Endodermal cell (in vitro differentiated cells): ENCODE measurements at regions not wholly inside any gene's neighbourhood (a gene's known extent, or its start where the extent isn't known, plus 50 kb on each side); places are given as distances from the start of the nearest gene placed in this dataset.
"Not testable (repeated sequence)": the region's sequence is repeated elsewhere in the genome, so short reads cannot be mapped to it uniquely, and the experiment has no call there.

Experiments used
- DNase-seq: peaks from one replicate; pipeline ENCODE4 v3.0.0-alpha.2; 2017
- H3K27ac ChIP-seq: 2 replicates; pipeline ENCODE4 v1.5.1; 2013; ENCODE audit warnings: mild to moderate bottlenecking, low read depth, low read length, moderate library complexity
- H3K27me3 ChIP-seq: 2 replicates; pipeline ENCODE4 v1.6.1; 2013; ENCODE audit warnings: mild to moderate bottlenecking, low read length, moderate library complexity; ENCODE audit not compliant: insufficient read depth, control insufficient read depth, poor library complexity, severe bottlenecking
- H3K36me3 ChIP-seq: 2 replicates; pipeline ENCODE4 v1.7.0; 2013; ENCODE audit warnings: mild to moderate bottlenecking, low read length, moderate library complexity; ENCODE audit not compliant: control insufficient read depth, insufficient read depth
- H3K4me1 ChIP-seq: one replicate; pipeline ENCODE4 v1.7.0; 2013; ENCODE audit warnings: low read length; ENCODE audit not compliant: control insufficient read depth, insufficient read depth
- H3K4me3 ChIP-seq: 2 replicates; pipeline ENCODE4 v1.5.1; 2013; ENCODE audit warnings: mild to moderate bottlenecking, low read length, moderate library complexity
- H3K9ac ChIP-seq: 2 replicates; pipeline ENCODE4 v1.6.1; 2013; ENCODE audit warnings: mild to moderate bottlenecking, low read length, moderate library complexity; ENCODE audit not compliant: poor library complexity, severe bottlenecking; ENCODE audit errors: extremely low read depth
- H3K9me3 ChIP-seq: 2 replicates; pipeline ENCODE4 v1.6.1; 2013; ENCODE audit warnings: mild to moderate bottlenecking, low read length, moderate library complexity; ENCODE audit not compliant: control insufficient read depth
- H3K27ac Mint-ChIP-seq: 2 replicates; pipeline ENCODE4 v1.8.0; 2020; ENCODE audit warnings: mixed read lengths
- H3K27me3 Mint-ChIP-seq: 2 replicates; pipeline ENCODE4 v1.8.0; 2021; ENCODE audit warnings: mild to moderate bottlenecking, mixed read lengths; ENCODE audit not compliant: insufficient read depth
- H3K36me3 Mint-ChIP-seq: 2 replicates; pipeline ENCODE4 v1.8.0; 2020; ENCODE audit warnings: low read depth, mixed read lengths
- H3K4me1 Mint-ChIP-seq: 2 replicates; pipeline ENCODE4 v1.8.0; 2020; ENCODE audit warnings: mixed read lengths
- H3K4me3 Mint-ChIP-seq: 2 replicates; pipeline ENCODE4 v1.8.0; 2020; ENCODE audit warnings: mild to moderate bottlenecking, moderate library complexity, mixed read lengths
- H3K9me3 Mint-ChIP-seq: 2 replicates; pipeline ENCODE4 v1.8.0; 2020; ENCODE audit warnings: mild to moderate bottlenecking, mixed read lengths
- CTCF ChIP-seq: fragments of 200-600 bp; sonication (generic); conservative IDR thresholded peaks from 2 replicates; pipeline ENCODE4 v1.5.0; 2021; ENCODE audit warnings: antibody characterized with exemption, mild to moderate bottlenecking
- WGBS, 2 experiments: methylation state at CpG; one replicate each; pipeline versions ENCODE4 v1.1.5 to v1.1.7; 2013; ENCODE audit warnings: missing lambda C conversion rate in 2 of 2, mixed read lengths in 1 of 2; ENCODE audit not compliant: insufficient coverage in 1 of 2, insufficient read length in 1 of 2; 5-methylcytosine and 5-hydroxymethylcytosine counted together

- Mint-ChIP-seq H3K36me3 (no peaks in the 10 kb centered on the region), H3K4me1 (peaks cover 41% of the 10 kb centered on the region), H3K4me3 (no peak overlapping the region), H3K27me3 (peaks cover 26% of the 10 kb centered on the region), H3K9me3 (no peaks in the 10 kb centered on the region), H3K27ac (peak overlapping the region; percentile 37)
- no peak overlapping the region for H3K4me3 ChIP-seq
- H3K9me3 ChIP-seq, result no peaks in the 10 kb centered on the region
- no peak overlapping the region for H3K9ac ChIP-seq
- H3K27me3 ChIP-seq, result peaks cover 6% of the 10 kb centered on the region
- no peak overlapping the region for H3K27ac ChIP-seq
- H3K4me1 ChIP-seq, result no peaks in the 10 kb centered on the region
- peak; percentile 70 for DNase-seq
- TF ChIP-seq CTCF, result no peak
- 78 to 100% methylated on average over 1 to 5 of the region's 5 CpGs for WGBS, 2 experiments
- no peaks in the 10 kb centered on the region for H3K36me3 ChIP-seq
These were observed 1488.1 kb upstream of the PRR20A start for GRCh38 chr13:55652657-55653056.

DNA sequence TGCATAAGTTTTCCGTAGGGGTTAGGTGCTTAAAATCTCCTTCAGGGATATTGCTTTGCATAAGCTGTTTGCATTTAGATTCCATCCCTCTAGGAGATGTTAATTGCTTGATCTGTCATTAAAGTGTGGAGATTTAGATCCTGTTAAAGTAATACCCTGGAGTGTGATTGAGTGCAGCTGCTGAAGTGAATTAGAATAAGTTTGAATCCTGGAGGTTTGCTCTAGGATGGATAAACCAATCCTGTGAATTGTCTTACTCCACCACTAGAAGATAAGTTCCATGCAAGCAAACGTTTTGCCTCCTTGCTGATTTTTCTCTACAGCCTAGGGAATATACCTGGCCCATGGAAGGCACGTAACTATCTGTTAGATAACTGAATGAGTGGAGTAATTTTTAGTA is 1487.2 kb upstream of the PRR20A start:
- no peaks in the 10 kb centered on the region for H3K9me3 ChIP-seq
- Mint-ChIP-seq H3K27me3 (peaks cover 32% of the 10 kb centered on the region), H3K36me3 (no peaks in the 10 kb centered on the region), H3K4me3 (no peak overlapping the region), H3K27ac (peak overlapping the region; percentile 18), H3K4me1 (peaks cover 46% of the 10 kb centered on the region), H3K9me3 (no peaks in the 10 kb centered on the region)
- H3K9ac ChIP-seq, result no peak overlapping the region
- no peak overlapping the region for H3K27ac ChIP-seq
- peak; percentile 40 for DNase-seq
- H3K4me3 ChIP-seq, result no peak overlapping the region
- no peaks in the 10 kb centered on the region for H3K36me3 ChIP-seq
- H3K27me3 ChIP-seq, result peaks cover 6% of the 10 kb centered on the region
- H3K4me1 ChIP-seq, result no peaks in the 10 kb centered on the region
- TF ChIP-seq CTCF, result no peak
- WGBS, 2 experiments, result 11% methylated on average over 3 of the region's 3 CpGs; no CpG with 5 or more reads in 1 of the 2 experiments

- H3K27me3 Mint-ChIP-seq, result peaks cover 33% of the 10 kb centered on the region
- peak overlapping the region; percentile 75 for H3K4me3 Mint-ChIP-seq
- Histone ChIP-seq H3K4me1 (no peaks in the 10 kb centered on the region), H3K27ac (no peak overlapping the region), H3K4me3 (no peak overlapping the region), H3K36me3 (no peaks in the 10 kb centered on the region), H3K27me3 (peaks cover 6% of the 10 kb centered on the region), H3K9ac (no peak overlapping the region), H3K9me3 (no peaks in the 10 kb centered on the region)
- no peak for TF ChIP-seq CTCF
- H3K4me1 Mint-ChIP-seq, result peaks cover 46% of the 10 kb centered on the region
- H3K27ac Mint-ChIP-seq, result peak overlapping the region; percentile 89
- DNase-seq, result peak; percentile 48
- H3K9me3 Mint-ChIP-seq, result peaks cover 2% of the 10 kb centered on the region
- no peaks in the 10 kb centered on the region for H3K36me3 Mint-ChIP-seq
These were observed 1486.5 kb upstream of the PRR20A start for GRCh38 chr13:55654243-55654642.

DNA sequence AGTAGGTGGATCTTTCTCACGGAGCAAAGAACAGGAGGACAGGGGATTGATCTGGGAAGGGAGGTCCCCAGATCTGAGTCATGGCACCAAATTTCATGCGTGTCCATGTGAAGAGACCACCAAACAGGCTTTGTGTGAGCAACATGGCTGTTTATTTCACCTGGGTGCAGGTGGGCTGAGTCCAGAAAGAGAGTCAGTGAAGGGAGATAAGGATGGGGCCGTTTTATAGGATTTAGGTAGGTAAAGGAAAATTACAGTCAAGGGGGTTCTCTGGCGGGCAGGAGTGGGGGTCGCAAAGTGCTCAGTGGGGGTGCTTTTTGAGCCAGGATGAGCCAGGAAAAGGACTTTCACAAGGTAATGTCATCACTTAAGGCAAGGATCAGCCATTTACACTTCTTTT is 1480.5 kb upstream of the PRR20A start:
- peak overlapping the region; percentile 75 for H3K4me3 Mint-ChIP-seq
- not testable (repeated sequence) for H3K36me3 Mint-ChIP-seq, H3K4me3 ChIP-seq, H3K27me3 ChIP-seq, H3K36me3 ChIP-seq, H3K9ac ChIP-seq, H3K27ac ChIP-seq, H3K4me1 ChIP-seq
- WGBS, 2 experiments, result 41% methylated on average over 5 of the region's 5 CpGs; no CpG with 5 or more reads in 1 of the 2 experiments
- peak; percentile 62 for DNase-seq
- H3K4me1 Mint-ChIP-seq, result peaks cover 52% of the 10 kb centered on the region
- H3K9me3 ChIP-seq, result peaks cover 11% of the 10 kb centered on the region
- H3K27me3 Mint-ChIP-seq, result peaks cover 33% of the 10 kb centered on the region
- H3K27ac Mint-ChIP-seq, result peak overlapping the region; percentile 94
- H3K9me3 Mint-ChIP-seq, result peaks cover 17% of the 10 kb centered on the region
